Endothelial cell of umbilical vein (primary cell): ENCODE measurements at regions not wholly inside any gene's neighbourhood (a gene's known extent, or its start where the extent isn't known, plus 50 kb on each side); places are given as distances from the start of the nearest gene placed in this dataset.

Source experiments
- CTCF ChIP-seq, 2 donors: IDR thresholded peaks; 1 replicate in 1 of 2; 2 replicates in 1 of 2; pipeline ENCODE4 v1.5.1; 2011; ENCODE audit warnings: low read length in 2 of 2, mild to moderate bottlenecking in 2 of 2, moderate library complexity in 2 of 2, control low read depth in 1 of 2, inconsistent platforms in 1 of 2, low read depth in 1 of 2; ENCODE audit not compliant: insufficient read depth in 1 of 2; ENCODE audit errors: extremely low read depth in 1 of 2
- EZH2 ChIP-seq: IDR thresholded peaks from 2 replicates; pipeline ENCODE4 v1.6.1; 2012; ENCODE audit warnings: borderline replicate concordance, low read depth, mild to moderate bottlenecking, moderate library complexity, low read length, inconsistent platforms; ENCODE audit not compliant: severe bottlenecking
- GATA2 ChIP-seq: IDR thresholded peaks from 2 replicates; pipeline ENCODE4 v1.7.0; 2011; ENCODE audit warnings: low read depth, mild to moderate bottlenecking, moderate library complexity, mixed read lengths, low read length; ENCODE audit not compliant: insufficient read length, insufficient read depth
- JUN ChIP-seq: IDR thresholded peaks from 2 replicates; pipeline ENCODE4 v1.6.1; 2011; ENCODE audit warnings: borderline replicate concordance, low read depth; ENCODE audit not compliant: insufficient read length, insufficient read depth
- POLR2A ChIP-seq: IDR thresholded peaks from 2 replicates; pipeline ENCODE4 v1.6.1; 2012; ENCODE audit warnings: low read depth, mild to moderate bottlenecking, control low read depth, low read length

- TF ChIP-seq GATA2: no peak
- no peak for TF ChIP-seq CTCF (IDR thresholded peaks at IDR 0.05; ENCODE audit: extremely low read depth in 1 of 2, insufficient read depth in 1 of 2, low read depth in 1 of 2, low read length in 2 of 2)
- TF ChIP-seq EZH2: no peak
- no peak for TF ChIP-seq POLR2A
- TF ChIP-seq JUN: no peak
These were observed 622.3 kb downstream of the DIPK2A start for GRCh38 chr3:144593881-144594280.
